Natural killer cell (primary cell): ENCODE measurements at regions not wholly inside any gene's neighbourhood (a gene's known extent, or its start where the extent isn't known, plus 50 kb on each side); places are given as distances from the start of the nearest gene placed in this dataset.

Experiments used
- ATAC-seq, 3 donors: fragments of 150-1000 bp in 2 of 3; fragments of 200-7000 bp in 1 of 3; cut with Tn5 transposase; 1 replicate in 1 of 3; 2 replicates in 2 of 3; pipeline ENCODE4 v1.10.0; 2021; ENCODE audit warnings: mild to moderate bottlenecking in 2 of 3, moderate library complexity in 2 of 3
- DNase-seq, 2 donors: peaks; one replicate each; pipeline versions ENCODE4 v3.0.0 to v3.0.0-alpha.2; 2013 to 2021; ENCODE audit warnings: mixed read lengths in 1 of 2
- H3K27ac ChIP-seq: one replicate; pipeline ENCODE4 v1.5.1; 2013; ENCODE audit warnings: mild to moderate bottlenecking, low read length
- H3K27me3 ChIP-seq: one replicate; pipeline ENCODE4 v1.6.1; 2013; ENCODE audit warnings: low read length; ENCODE audit not compliant: control insufficient read depth, insufficient read depth
- H3K36me3 ChIP-seq: one replicate; pipeline ENCODE4 v1.6.1; 2013; ENCODE audit warnings: low read length; ENCODE audit not compliant: control insufficient read depth, insufficient read depth
- H3K4me1 ChIP-seq: one replicate; pipeline ENCODE4 v1.6.1; 2013; ENCODE audit warnings: low read length; ENCODE audit not compliant: control insufficient read depth, insufficient read depth
- H3K4me3 ChIP-seq: one replicate; pipeline ENCODE4 v1.5.1; 2013; ENCODE audit warnings: low read length
- H3K9me3 ChIP-seq: one replicate; pipeline ENCODE4 v1.6.1; 2013; ENCODE audit warnings: low read length; ENCODE audit not compliant: control insufficient read depth, insufficient read depth
- H3K27ac Mint-ChIP-seq, 2 donors: one replicate each; pipeline ENCODE4 v1.8.0; 2022; ENCODE audit warnings: mild to moderate bottlenecking in 2 of 2, mixed read lengths in 2 of 2, moderate library complexity in 1 of 2
- H3K27me3 Mint-ChIP-seq, 2 donors: one replicate each; pipeline ENCODE4 v1.8.0; 2022; ENCODE audit warnings: low read depth in 2 of 2, mixed read lengths in 2 of 2
- H3K36me3 Mint-ChIP-seq: one replicate; pipeline ENCODE4 v1.8.0; 2022; ENCODE audit warnings: mixed read lengths
- H3K4me1 Mint-ChIP-seq, 2 donors: one replicate each; pipeline ENCODE4 v1.8.0; 2022; ENCODE audit warnings: mixed read lengths in 2 of 2
- H3K4me3 Mint-ChIP-seq: one replicate; pipeline ENCODE4 v1.8.0; 2022; ENCODE audit warnings: mild to moderate bottlenecking, moderate library complexity, mixed read lengths
- H3K9me3 Mint-ChIP-seq, 2 donors: one replicate each; pipeline ENCODE4 v1.8.0; 2022; ENCODE audit warnings: mixed read lengths in 2 of 2
- CTCF ChIP-seq: fragments of 200-600 bp; IDR thresholded peaks from one replicate; pipeline ENCODE4 v1.8.0; 2022; ENCODE audit warnings: antibody characterized with exemption
- WGBS: methylation state at CpG from one replicate; pipeline ENCODE4 v1.1.7; 2013; ENCODE audit warnings: missing lambda C conversion rate; ENCODE audit not compliant: insufficient coverage; 5-methylcytosine and 5-hydroxymethylcytosine counted together
- intact Hi-C: fragments of 100-400 bp; cut with micrococcal nuclease; formaldehyde crosslinking; loops from one replicate; pipeline ENCODE4 v1.14.2; 2022

GRCh38 chr17:62126292-62126691, 61.2 kb upstream of the MED13 start:
- TF ChIP-seq CTCF, result no peak
- Histone ChIP-seq H3K27ac (no peak overlapping the region), H3K36me3 (no peaks in the 10 kb centered on the region), H3K4me1 (no peaks in the 10 kb centered on the region), H3K9me3 (no peaks in the 10 kb centered on the region), H3K27me3 (peaks cover 3% of the 10 kb centered on the region), H3K4me3 (no peak overlapping the region)
- H3K4me3 Mint-ChIP-seq, result no peak overlapping the region
- no peaks in the 10 kb centered on the region for H3K9me3 Mint-ChIP-seq
- H3K27me3 Mint-ChIP-seq, result peaks cover 21 to 33% of the 10 kb centered on the region in 2 donors
- DNase-seq (no peak), ATAC-seq (no peak)
- no peaks in the 10 kb centered on the region for H3K36me3 Mint-ChIP-seq
- H3K27ac Mint-ChIP-seq, result no peak overlapping the region
- intact Hi-C loops, result no loop called here
- H3K4me1 Mint-ChIP-seq, result no peaks in the 10 kb centered on the region
- WGBS, result 68% methylated on average over 2 of the region's 3 CpGs

- H3K9me3 ChIP-seq, result no peaks in the 10 kb centered on the region
- Mint-ChIP-seq H3K27ac (no peak overlapping the region), H3K9me3 (no peaks in the 10 kb centered on the region), H3K27me3 (peaks cover 22 to 40% of the 10 kb centered on the region in 2 donors), H3K4me3 (no peak overlapping the region), H3K36me3 (no peaks in the 10 kb centered on the region), H3K4me1 (no peaks in the 10 kb centered on the region)
- H3K27me3 ChIP-seq, result peaks cover 3% of the 10 kb centered on the region
- no peak for ATAC-seq
- no peak overlapping the region for H3K4me3 ChIP-seq
- no peaks in the 10 kb centered on the region for H3K36me3 ChIP-seq
- H3K4me1 ChIP-seq, result no peaks in the 10 kb centered on the region
- over 99% methylated on average over 5 of the region's 5 CpGs for WGBS
- no peak for DNase-seq
- TF ChIP-seq CTCF, result no peak
- H3K27ac ChIP-seq, result no peak overlapping the region
- intact Hi-C loops, result no loop called here
Measured at GRCh38 chr17:62125307-62125706, 60.2 kb upstream of the MED13 start.

GRCh38 chr17:62121025-62121730, 56.1 kb upstream of the MED13 start:
- Mint-ChIP-seq H3K9me3 (no peaks in the 10 kb centered on the region), H3K4me1 (no peaks in the 10 kb centered on the region), H3K27me3 (peaks cover 19 to 26% of the 10 kb centered on the region in 2 donors), H3K4me3 (no peak overlapping the region), H3K27ac (no peak overlapping the region), H3K36me3 (no peaks in the 10 kb centered on the region)
- Histone ChIP-seq H3K4me3 (no peak overlapping the region), H3K36me3 (no peaks in the 10 kb centered on the region), H3K4me1 (no peaks in the 10 kb centered on the region), H3K9me3 (no peaks in the 10 kb centered on the region), H3K27ac (no peak overlapping the region), H3K27me3 (no peaks in the 10 kb centered on the region)
- intact Hi-C loops, result no loop called here
- WGBS, result 26% methylated on average over 2 of the region's 4 CpGs
- TF ChIP-seq CTCF, result no peak
- no peak for DNase-seq
- ATAC-seq, result no peak

GRCh38 chr17:62119373-62119772, 54.3 kb upstream of the MED13 start:
- H3K27ac Mint-ChIP-seq, result no peak overlapping the region
- H3K27me3 Mint-ChIP-seq, result peaks cover 10 to 18% of the 10 kb centered on the region in 2 donors
- H3K4me3 Mint-ChIP-seq, result no peak overlapping the region
- no peaks in the 10 kb centered on the region for H3K27me3 ChIP-seq
- H3K4me1 ChIP-seq, result no peaks in the 10 kb centered on the region
- no peak overlapping the region for H3K4me3 ChIP-seq
- no peaks in the 10 kb centered on the region for H3K36me3 Mint-ChIP-seq
- H3K9me3 Mint-ChIP-seq, result no peaks in the 10 kb centered on the region
- WGBS, result 55% methylated on average over 2 of the region's 2 CpGs
- no peak for DNase-seq
- ATAC-seq, result no peak
- no peaks in the 10 kb centered on the region for H3K9me3 ChIP-seq
- no peaks in the 10 kb centered on the region for H3K36me3 ChIP-seq
- H3K4me1 Mint-ChIP-seq, result no peaks in the 10 kb centered on the region
- intact Hi-C loops, result no loop called here
- no peak overlapping the region for H3K27ac ChIP-seq
- TF ChIP-seq CTCF, result no peak
